ENCODE measurements at regions not wholly inside any gene's neighbourhood (a gene's known extent, or its start where the extent isn't known, plus 50 kb on each side); places are given as distances from the start of the nearest gene placed in this dataset.

GRCh38 chr2:4515871-4516761, 812.7 kb downstream of the DCDC2C start:
- no peak for DNase-seq

- DNase-seq = no peak
Observed at GRCh38 chr2:4518596-4518995, 815.2 kb downstream of the DCDC2C start.

GRCh38 chr2:4522498-4523421, 819.4 kb downstream of the DCDC2C start:
- DNase-seq = no peak

- DNase-seq = no peak
Observed at GRCh38 chr2:4527416-4527815, 824.0 kb downstream of the DCDC2C start.

GRCh38 chr2:4528246-4528645, 824.9 kb downstream of the DCDC2C start:
- DNase-seq = no peak

- no peak for DNase-seq
Observed at GRCh38 chr2:4528773-4529172, 825.4 kb downstream of the DCDC2C start.

GRCh38 chr2:4529738-4530137, 826.4 kb downstream of the DCDC2C start:
- DNase-seq = no peak

GRCh38 chr2:4530231-4530630, 826.9 kb downstream of the DCDC2C start:
- no peak for DNase-seq

- no peak for DNase-seq
Observed at GRCh38 chr2:4533806-4534205, 830.4 kb downstream of the DCDC2C start.

- no peak for DNase-seq
Observed at GRCh38 chr2:4539121-4539520, 835.7 kb downstream of the DCDC2C start.

GRCh38 chr2:4549666-4550210, 846.4 kb downstream of the DCDC2C start:
- DNase-seq = no peak

- no peak for DNase-seq
Observed at GRCh38 chr2:4551691-4552474, 848.5 kb downstream of the DCDC2C start.

- DNase-seq = no peak
Observed at GRCh38 chr2:4553241-4553640, 849.9 kb downstream of the DCDC2C start.

- DNase-seq = no peak
Observed at GRCh38 chr2:4556135-4556896, 852.9 kb downstream of the DCDC2C start.

- DNase-seq = no peak
Observed at GRCh38 chr2:4561196-4561595, 857.8 kb downstream of the DCDC2C start.

GRCh38 chr2:4576075-4576474, 872.7 kb downstream of the DCDC2C start:
- no peak for DNase-seq

GRCh38 chr2:4579977-4580376, 876.6 kb downstream of the DCDC2C start:
- DNase-seq = no peak

- DNase-seq = no peak
Observed at GRCh38 chr2:4585057-4585635, 881.8 kb downstream of the DCDC2C start.

- DNase-seq = no peak
Observed at GRCh38 chr2:4588606-4589005, 885.2 kb downstream of the DCDC2C start.

- DNase-seq = no peak
Observed at GRCh38 chr2:4591261-4591660, 887.9 kb downstream of the DCDC2C start.

GRCh38 chr2:4597400-4597799, 894.0 kb downstream of the DCDC2C start:
- no peak for DNase-seq

- DNase-seq = no peak
Observed at GRCh38 chr2:4604767-4605166, 901.4 kb downstream of the DCDC2C start.

Data from NCI-H2029 (cell line).